Ishikawa (cell line): ENCODE measurements at regions not wholly inside any gene's neighbourhood (a gene's known extent, or its start where the extent isn't known, plus 50 kb on each side); places are given as distances from the start of the nearest gene placed in this dataset.

ENCODE experiments used
- CEBPB ChIP-seq: IDR thresholded peaks from 2 replicates; pipeline ENCODE4 v1.6.1; 2012
- CREB1 ChIP-seq: IDR thresholded peaks from 2 replicates; pipeline ENCODE4 v1.6.1; 2012; ENCODE audit warnings: low read depth
- EGR1 ChIP-seq: IDR thresholded peaks from 2 replicates; pipeline ENCODE4 v1.6.1; 2012
- EP300 ChIP-seq: IDR thresholded peaks from 2 replicates; pipeline ENCODE4 v1.6.1; 2012; ENCODE audit warnings: borderline replicate concordance
- FOXM1 ChIP-seq: IDR thresholded peaks from 2 replicates; pipeline ENCODE4 v1.6.1; 2012; ENCODE audit warnings: low read depth, borderline replicate concordance
- MAX ChIP-seq: IDR thresholded peaks from 2 replicates; pipeline ENCODE4 v1.6.1; 2012
- NFIC ChIP-seq: IDR thresholded peaks from 2 replicates; pipeline ENCODE4 v1.6.1; 2012
- RAD21 ChIP-seq: IDR thresholded peaks from 2 replicates; pipeline ENCODE4 v1.6.1; 2012; ENCODE audit warnings: low read depth
- REST ChIP-seq: IDR thresholded peaks from 2 replicates; pipeline ENCODE4 v1.6.1; 2012; ENCODE audit warnings: low read depth, mild to moderate bottlenecking
- TAF1 ChIP-seq: IDR thresholded peaks from 2 replicates; pipeline ENCODE4 v1.6.1; 2012; ENCODE audit warnings: low read depth, mild to moderate bottlenecking
- TCF12 ChIP-seq: IDR thresholded peaks from 2 replicates; pipeline ENCODE4 v1.6.1; 2012; ENCODE audit warnings: low read depth
- TEAD4 ChIP-seq: IDR thresholded peaks from 2 replicates; pipeline ENCODE4 v1.6.1; 2012
- USF1 ChIP-seq: IDR thresholded peaks from 2 replicates; pipeline ENCODE4 v1.6.1; 2012
- YY1 ChIP-seq: IDR thresholded peaks from 2 replicates; pipeline ENCODE4 v1.6.1; 2012; ENCODE audit warnings: low read depth
- ZBTB7A ChIP-seq: IDR thresholded peaks from 2 replicates; pipeline ENCODE4 v1.6.1; 2012; ENCODE audit warnings: low read depth

GRCh38 chr2:191530618-191531017 lies 147.3 kb upstream of the NABP1 start:
- TF ChIP-seq CREB1 (no peak), RAD21 (no peak), TAF1 (no peak), YY1 (no peak), EGR1 (no peak), FOXM1 (no peak), CEBPB (no peak), MAX (no peak), TCF12 (no peak), TEAD4 (no peak), REST (no peak), USF1 (no peak), EP300 (no peak), ZBTB7A (no peak), NFIC (no peak)

- no peak for TF ChIP-seq RAD21
- no peak for TF ChIP-seq FOXM1
- TF ChIP-seq YY1: no peak
- no peak for TF ChIP-seq REST
- no peak for TF ChIP-seq USF1
These were observed 144.2 kb upstream of the NABP1 start for GRCh38 chr2:191533693-191534180.

GRCh38 chr2:191537921-191538320 lies 140.0 kb upstream of the NABP1 start:
- TF ChIP-seq RAD21 (no peak), EP300 (no peak), YY1 (no peak), NFIC (no peak), MAX (no peak), USF1 (no peak), ZBTB7A (no peak), CREB1 (no peak), EGR1 (no peak)

- TF ChIP-seq MAX (no peak), EP300 (no peak), ZBTB7A (no peak)
These were observed 139.5 kb upstream of the NABP1 start for GRCh38 chr2:191538334-191538903.

- TF ChIP-seq YY1 (no peak), RAD21 (peak; percentile 29)
These were observed 138.9 kb upstream of the NABP1 start for GRCh38 chr2:191539068-191539467.

- TF ChIP-seq TCF12: no peak
- TF ChIP-seq MAX: no peak
- no peak for TF ChIP-seq NFIC
- TF ChIP-seq RAD21: no peak
- TF ChIP-seq ZBTB7A: no peak
- TF ChIP-seq REST: no peak
- no peak for TF ChIP-seq EGR1
- TF ChIP-seq TAF1: no peak
These were observed 137.3 kb upstream of the NABP1 start for GRCh38 chr2:191540681-191541080.
